Endodermal cell (in vitro differentiated cells): ENCODE measurements at regions not wholly inside any gene's neighbourhood (a gene's known extent, or its start where the extent isn't known, plus 50 kb on each side); places are given as distances from the start of the nearest gene placed in this dataset.

Experiments
- DNase-seq: peaks from one replicate; pipeline ENCODE4 v3.0.0-alpha.2; 2017
- H3K27ac ChIP-seq: 2 replicates; pipeline ENCODE4 v1.5.1; 2013; ENCODE audit warnings: mild to moderate bottlenecking, low read depth, low read length, moderate library complexity
- H3K27me3 ChIP-seq: 2 replicates; pipeline ENCODE4 v1.6.1; 2013; ENCODE audit warnings: mild to moderate bottlenecking, low read length, moderate library complexity; ENCODE audit not compliant: insufficient read depth, control insufficient read depth, poor library complexity, severe bottlenecking
- H3K36me3 ChIP-seq: 2 replicates; pipeline ENCODE4 v1.7.0; 2013; ENCODE audit warnings: mild to moderate bottlenecking, low read length, moderate library complexity; ENCODE audit not compliant: control insufficient read depth, insufficient read depth
- H3K4me1 ChIP-seq: one replicate; pipeline ENCODE4 v1.7.0; 2013; ENCODE audit warnings: low read length; ENCODE audit not compliant: control insufficient read depth, insufficient read depth
- H3K4me3 ChIP-seq: 2 replicates; pipeline ENCODE4 v1.5.1; 2013; ENCODE audit warnings: mild to moderate bottlenecking, low read length, moderate library complexity
- H3K9ac ChIP-seq: 2 replicates; pipeline ENCODE4 v1.6.1; 2013; ENCODE audit warnings: mild to moderate bottlenecking, low read length, moderate library complexity; ENCODE audit not compliant: poor library complexity, severe bottlenecking; ENCODE audit errors: extremely low read depth
- H3K9me3 ChIP-seq: 2 replicates; pipeline ENCODE4 v1.6.1; 2013; ENCODE audit warnings: mild to moderate bottlenecking, low read length, moderate library complexity; ENCODE audit not compliant: control insufficient read depth
- H3K27ac Mint-ChIP-seq: 2 replicates; pipeline ENCODE4 v1.8.0; 2020; ENCODE audit warnings: mixed read lengths
- H3K27me3 Mint-ChIP-seq: 2 replicates; pipeline ENCODE4 v1.8.0; 2021; ENCODE audit warnings: mild to moderate bottlenecking, mixed read lengths; ENCODE audit not compliant: insufficient read depth
- H3K36me3 Mint-ChIP-seq: 2 replicates; pipeline ENCODE4 v1.8.0; 2020; ENCODE audit warnings: low read depth, mixed read lengths
- H3K4me1 Mint-ChIP-seq: 2 replicates; pipeline ENCODE4 v1.8.0; 2020; ENCODE audit warnings: mixed read lengths
- H3K4me3 Mint-ChIP-seq: 2 replicates; pipeline ENCODE4 v1.8.0; 2020; ENCODE audit warnings: mild to moderate bottlenecking, moderate library complexity, mixed read lengths
- H3K9me3 Mint-ChIP-seq: 2 replicates; pipeline ENCODE4 v1.8.0; 2020; ENCODE audit warnings: mild to moderate bottlenecking, mixed read lengths
- WGBS, 2 experiments: methylation state at CpG; one replicate each; pipeline versions ENCODE4 v1.1.5 to v1.1.7; 2013; ENCODE audit warnings: missing lambda C conversion rate in 2 of 2, mixed read lengths in 1 of 2; ENCODE audit not compliant: insufficient coverage in 1 of 2, insufficient read length in 1 of 2; 5-methylcytosine and 5-hydroxymethylcytosine counted together
- TF ChIP-seq, protein P1 (sequence below): fragments of 200-600 bp; sonication (generic); conservative IDR thresholded peaks from 2 replicates; pipeline ENCODE4 v1.5.0; 2021; ENCODE audit warnings: antibody characterized with exemption, mild to moderate bottlenecking

DNA sequence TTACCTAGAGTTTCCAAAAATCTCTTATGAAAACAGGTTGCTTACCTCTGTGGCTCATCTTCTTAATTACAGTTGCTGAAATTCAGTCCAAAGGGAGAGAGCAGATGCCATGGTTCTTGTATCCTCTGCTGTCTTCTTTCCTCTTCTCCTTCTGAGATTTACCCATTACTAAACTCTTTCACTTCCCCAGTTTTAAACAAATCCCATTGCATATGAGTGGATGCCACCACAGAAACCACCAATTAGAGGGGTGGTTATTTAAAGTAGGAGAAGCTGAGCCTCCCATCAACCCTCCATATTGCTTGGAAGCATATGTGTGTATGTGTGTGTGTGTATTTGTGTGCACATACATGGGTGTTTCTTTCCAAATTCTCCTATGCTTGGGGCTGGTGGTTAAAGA lies 128.5 kb upstream of the KCNK1 start:
- H3K36me3 Mint-ChIP-seq = peaks cover 8% of the 10 kb centered on the region
- peaks cover 5% of the 10 kb centered on the region for H3K4me1 Mint-ChIP-seq
- no peak overlapping the region for H3K4me3 Mint-ChIP-seq
- peaks cover 2% of the 10 kb centered on the region for H3K27me3 Mint-ChIP-seq
- DNase-seq = no peak
- Histone ChIP-seq H3K36me3 (no peaks in the 10 kb centered on the region), H3K27ac (no peak overlapping the region), H3K27me3 (no peaks in the 10 kb centered on the region), H3K4me3 (no peak overlapping the region), H3K9me3 (peaks cover 15% of the 10 kb centered on the region), H3K4me1 (no peaks in the 10 kb centered on the region), H3K9ac (no peak overlapping the region)
- no peak overlapping the region for H3K27ac Mint-ChIP-seq
- H3K9me3 Mint-ChIP-seq = peaks cover 22% of the 10 kb centered on the region
- TF ChIP-seq, protein P1, sequence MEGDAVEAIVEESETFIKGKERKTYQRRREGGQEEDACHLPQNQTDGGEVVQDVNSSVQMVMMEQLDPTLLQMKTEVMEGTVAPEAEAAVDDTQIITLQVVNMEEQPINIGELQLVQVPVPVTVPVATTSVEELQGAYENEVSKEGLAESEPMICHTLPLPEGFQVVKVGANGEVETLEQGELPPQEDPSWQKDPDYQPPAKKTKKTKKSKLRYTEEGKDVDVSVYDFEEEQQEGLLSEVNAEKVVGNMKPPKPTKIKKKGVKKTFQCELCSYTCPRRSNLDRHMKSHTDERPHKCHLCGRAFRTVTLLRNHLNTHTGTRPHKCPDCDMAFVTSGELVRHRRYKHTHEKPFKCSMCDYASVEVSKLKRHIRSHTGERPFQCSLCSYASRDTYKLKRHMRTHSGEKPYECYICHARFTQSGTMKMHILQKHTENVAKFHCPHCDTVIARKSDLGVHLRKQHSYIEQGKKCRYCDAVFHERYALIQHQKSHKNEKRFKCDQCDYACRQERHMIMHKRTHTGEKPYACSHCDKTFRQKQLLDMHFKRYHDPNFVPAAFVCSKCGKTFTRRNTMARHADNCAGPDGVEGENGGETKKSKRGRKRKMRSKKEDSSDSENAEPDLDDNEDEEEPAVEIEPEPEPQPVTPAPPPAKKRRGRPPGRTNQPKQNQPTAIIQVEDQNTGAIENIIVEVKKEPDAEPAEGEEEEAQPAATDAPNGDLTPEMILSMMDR = no peak

DNA sequence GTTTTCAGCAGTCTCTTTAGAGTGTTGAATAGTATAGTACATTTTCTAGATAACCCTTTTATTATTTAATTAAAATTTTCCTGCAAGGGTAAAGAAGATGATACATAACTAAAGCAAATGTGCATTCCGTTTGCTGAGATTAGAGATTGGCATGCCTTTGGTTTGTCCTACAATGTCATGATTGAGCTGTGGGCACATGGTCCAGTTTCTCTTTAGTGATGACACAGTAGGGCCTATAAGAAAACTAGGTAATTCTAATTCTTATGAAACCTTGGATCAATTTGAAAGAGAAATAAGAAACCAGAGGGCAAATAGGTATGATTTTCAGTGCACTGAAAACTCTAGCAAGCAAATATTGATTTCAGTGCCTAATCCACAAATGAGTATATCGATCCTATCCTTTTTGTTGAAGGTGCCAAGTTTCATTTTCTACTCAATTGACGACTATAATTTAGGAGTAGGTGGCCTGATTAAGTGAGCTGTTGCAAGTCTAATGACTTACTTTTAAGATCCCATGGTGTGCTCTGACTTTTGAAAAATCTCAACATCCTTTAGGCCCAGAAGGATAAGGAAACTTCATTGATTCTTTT lies 128.0 kb upstream of the KCNK1 start:
- peaks cover 5% of the 10 kb centered on the region for H3K4me1 Mint-ChIP-seq
- no peaks in the 10 kb centered on the region for H3K4me1 ChIP-seq
- TF ChIP-seq, protein P1 = no peak
- H3K27ac ChIP-seq = no peak overlapping the region
- H3K27ac Mint-ChIP-seq = no peak overlapping the region
- H3K27me3 Mint-ChIP-seq = peaks cover 2% of the 10 kb centered on the region
- 50 to 65% methylated on average over 2 to 3 of the region's 3 CpGs for WGBS, 2 experiments
- H3K36me3 ChIP-seq = no peaks in the 10 kb centered on the region
- H3K27me3 ChIP-seq = no peaks in the 10 kb centered on the region
- no peak overlapping the region for H3K4me3 Mint-ChIP-seq
- no peak for DNase-seq
- H3K9ac ChIP-seq = no peak overlapping the region
- peaks cover 24% of the 10 kb centered on the region for H3K9me3 Mint-ChIP-seq
- peaks cover 15% of the 10 kb centered on the region for H3K9me3 ChIP-seq
- H3K4me3 ChIP-seq = no peak overlapping the region
- peaks cover 8% of the 10 kb centered on the region for H3K36me3 Mint-ChIP-seq

DNA sequence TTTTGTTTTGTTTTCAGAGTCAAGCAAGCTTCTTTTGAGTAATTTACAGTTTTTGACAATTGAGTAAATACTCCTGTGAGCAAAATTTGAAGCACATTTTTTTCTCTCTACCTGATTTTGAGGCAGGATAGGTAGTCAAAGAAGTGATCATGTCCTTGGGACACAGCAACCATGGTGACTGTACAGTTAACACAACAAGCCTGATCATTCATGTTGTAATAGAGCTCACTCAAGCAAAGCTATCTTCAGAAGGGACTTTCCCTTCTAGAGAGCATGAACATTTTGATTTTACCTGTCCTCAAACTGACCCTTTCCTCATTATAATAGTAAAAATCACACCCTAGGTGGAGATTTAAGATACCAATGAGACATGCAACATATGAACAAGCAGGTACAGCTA lies 126.5 kb upstream of the KCNK1 start:
- no peaks in the 10 kb centered on the region for H3K36me3 ChIP-seq
- no peak overlapping the region for H3K27ac Mint-ChIP-seq
- no peaks in the 10 kb centered on the region for H3K27me3 ChIP-seq
- no peak for DNase-seq
- no peaks in the 10 kb centered on the region for H3K4me1 ChIP-seq
- H3K4me3 Mint-ChIP-seq = no peak overlapping the region
- peaks cover 24% of the 10 kb centered on the region for H3K9me3 Mint-ChIP-seq
- H3K36me3 Mint-ChIP-seq = peaks cover 8% of the 10 kb centered on the region
- H3K27ac ChIP-seq = no peak overlapping the region
- H3K4me3 ChIP-seq = no peak overlapping the region
- peaks cover 2% of the 10 kb centered on the region for H3K27me3 Mint-ChIP-seq
- peaks cover 5% of the 10 kb centered on the region for H3K4me1 Mint-ChIP-seq
- H3K9ac ChIP-seq = no peak overlapping the region
- TF ChIP-seq, protein P1 = no peak
- peaks cover 15% of the 10 kb centered on the region for H3K9me3 ChIP-seq
